ENCODE measurements at regions not wholly inside any gene's neighbourhood (a gene's known extent, or its start where the extent isn't known, plus 50 kb on each side); places are given as distances from the start of the nearest gene placed in this dataset.

DNA sequence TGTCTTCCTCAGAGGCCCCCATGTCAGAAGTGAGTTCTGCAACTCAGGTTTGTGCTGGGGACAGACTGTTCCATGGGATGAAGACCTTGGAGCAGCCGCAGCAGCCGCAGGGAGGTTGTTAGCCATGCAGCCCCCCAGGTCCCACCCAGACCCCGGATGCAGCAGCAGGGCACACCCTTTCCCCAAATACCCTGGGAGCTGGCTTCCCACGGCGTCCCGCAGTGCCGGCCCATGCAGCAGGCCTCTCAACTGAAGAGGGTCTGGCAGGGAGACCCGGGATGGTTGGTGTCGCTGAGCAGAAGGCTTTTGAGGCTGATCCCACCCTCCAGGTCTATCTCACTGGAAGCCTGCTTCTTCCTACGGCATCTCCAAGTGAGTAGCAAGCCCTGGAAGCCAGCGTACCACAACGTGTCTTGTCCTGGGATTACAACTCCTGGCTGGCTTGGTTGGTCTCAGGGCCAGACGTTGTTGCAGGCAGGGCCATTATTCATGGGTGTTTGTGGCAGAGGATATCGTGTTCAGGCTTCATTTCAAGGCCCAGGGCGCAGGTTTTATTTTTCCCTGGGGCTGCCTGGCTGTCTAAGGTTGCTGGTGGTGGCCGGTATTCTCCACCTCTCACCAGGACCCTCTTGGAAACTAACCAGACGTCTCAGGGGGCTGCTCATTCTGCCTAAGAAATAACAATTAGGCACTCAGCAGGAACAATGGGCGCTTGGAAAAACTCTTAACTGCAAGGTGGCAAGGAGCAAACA is 223.2 kb downstream of the C16orf95 start:
- TF ChIP-seq GATA3 (IDR thresholded peaks at IDR 0.05; ENCODE audit: low read depth, low read length): no peak
- no peak for TF ChIP-seq GATA2 (IDR thresholded peaks at IDR 0.05; ENCODE audit: low read depth, low read length)
